DOHH2 (cell line): ENCODE measurements at regions not wholly inside any gene's neighbourhood (a gene's known extent, or its start where the extent isn't known, plus 50 kb on each side); places are given as distances from the start of the nearest gene placed in this dataset.

Experiments
- CTCF ChIP-seq: fragments of 200-600 bp; sonication (generic); IDR thresholded peaks from one replicate; pipeline ENCODE4 v1.5.1; 2014; ENCODE audit warnings: antibody characterized with exemption, mild to moderate bottlenecking, low read depth, low read length; ENCODE audit not compliant: poor library complexity, severe bottlenecking
- EZH2phosphoT487 ChIP-seq: fragments of 200-600 bp; sonication (generic); IDR thresholded peaks from 2 replicates; pipeline ENCODE4 v1.6.1; 2017; ENCODE audit warnings: borderline replicate concordance, mild to moderate bottlenecking, antibody characterized with exemption, low read length, moderate library complexity, mixed read lengths

- TF ChIP-seq CTCF (no peak), EZH2phosphoT487 (no peak)
Measured at GRCh38 chr1:243984788-243985187, 66.3 kb upstream of the ZBTB18 start.
